Posterior vena cava (tissue), 2 donors: ENCODE measurements at regions not wholly inside any gene's neighbourhood (a gene's known extent, or its start where the extent isn't known, plus 50 kb on each side); places are given as distances from the start of the nearest gene placed in this dataset.
"Not testable (repeated sequence)": the region's sequence is repeated elsewhere in the genome, so short reads cannot be mapped to it uniquely, and the experiment has no call there.

ENCODE experiments used
- DNase-seq: peaks from one replicate; pipeline ENCODE4 v3.0.0-alpha.2; 2020; ENCODE audit warnings: low spot score
- intact Hi-C, 2 donors: fragments of 100-400 bp; cut with DNase I; formaldehyde crosslinking; loops; one replicate each; pipeline versions ENCODE4 v1.14.1 to v1.14.2; 2022 to 2023
- donor health status: DM: yes; HTN: yes; CAD: no.
- donor health status: DM: yes; HTN: yes; CAD: no.

DNA sequence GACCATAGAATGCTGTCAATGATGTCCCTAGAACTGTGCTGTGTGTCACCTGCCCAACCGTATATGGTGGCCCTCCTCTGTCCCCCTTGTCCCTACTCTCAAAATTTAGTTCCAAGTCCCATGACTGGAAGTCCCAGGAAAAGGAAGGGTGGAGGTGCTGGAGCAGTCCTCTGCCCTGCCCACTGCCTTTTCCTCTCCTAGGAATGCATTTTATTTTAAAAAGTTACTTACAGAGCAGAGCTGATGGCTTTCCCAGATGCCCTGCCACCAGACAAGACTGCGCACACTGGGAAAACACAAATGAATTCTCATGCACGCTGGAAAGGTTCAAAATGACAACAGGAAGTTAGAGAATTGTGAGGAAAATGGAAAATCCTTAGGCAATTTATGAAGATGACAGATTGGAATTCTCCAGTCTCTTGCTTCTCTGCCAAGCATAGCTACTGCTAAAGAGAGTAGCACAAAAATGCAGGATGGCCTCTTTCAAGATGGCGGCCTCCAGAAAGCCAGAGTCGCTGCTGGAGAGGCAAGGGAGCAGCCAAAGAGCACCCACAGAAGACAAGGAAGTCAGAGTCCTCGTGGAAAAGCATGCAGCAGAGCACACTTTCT lies 117.1 kb upstream of the TSC22D1 start:
- no peak for DNase-seq
- intact Hi-C loops, result no loop called here

DNA sequence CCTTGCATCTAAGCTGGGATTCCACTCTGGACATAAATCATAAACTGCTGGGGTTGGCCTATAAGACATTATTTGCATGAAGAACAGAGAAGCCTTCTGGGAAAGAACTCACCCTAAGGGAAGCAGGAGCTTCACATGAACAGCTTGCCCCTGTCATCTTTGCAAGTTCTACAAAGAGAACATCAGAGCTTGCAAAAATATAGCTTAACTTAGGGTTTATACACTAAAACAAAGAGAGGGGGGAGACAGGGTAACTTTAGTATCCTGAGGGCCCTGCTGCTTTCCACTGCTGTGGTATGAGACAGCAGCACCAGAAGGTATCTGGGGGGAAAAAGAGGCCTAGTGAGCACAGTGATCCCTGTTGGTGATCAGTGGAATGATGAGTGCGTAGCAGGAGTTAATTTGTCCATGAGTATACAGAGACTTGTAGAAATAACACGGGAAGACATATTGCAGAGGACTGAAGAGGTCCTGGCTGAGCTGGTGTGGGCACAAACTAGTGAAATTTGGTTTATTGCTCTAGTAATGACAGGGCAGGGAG lies 116.1 kb upstream of the TSC22D1 start:
- no peak for DNase-seq
- intact Hi-C loops, result no loop called here

DNA sequence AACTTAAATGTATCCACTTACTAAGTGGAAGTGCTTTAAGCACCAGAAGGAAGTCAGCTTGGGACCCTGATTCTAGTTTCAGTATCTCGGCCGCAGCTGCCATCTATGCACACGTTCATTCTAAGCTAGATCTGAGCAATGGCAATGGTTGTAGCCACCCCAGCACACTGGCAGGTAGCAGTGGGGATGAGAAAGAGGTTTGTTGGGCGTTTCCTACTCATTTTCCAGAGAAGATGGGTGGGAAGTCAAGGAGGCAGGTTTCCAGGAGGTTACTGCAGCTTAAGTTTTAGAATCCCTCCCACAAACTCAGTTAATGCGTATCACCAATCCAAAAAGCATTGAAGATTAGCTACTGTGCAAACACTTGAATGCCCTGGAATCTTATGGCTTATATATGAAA lies 114.2 kb upstream of the TSC22D1 start:
- no peak for DNase-seq
- intact Hi-C loops, result no loop called here

DNA sequence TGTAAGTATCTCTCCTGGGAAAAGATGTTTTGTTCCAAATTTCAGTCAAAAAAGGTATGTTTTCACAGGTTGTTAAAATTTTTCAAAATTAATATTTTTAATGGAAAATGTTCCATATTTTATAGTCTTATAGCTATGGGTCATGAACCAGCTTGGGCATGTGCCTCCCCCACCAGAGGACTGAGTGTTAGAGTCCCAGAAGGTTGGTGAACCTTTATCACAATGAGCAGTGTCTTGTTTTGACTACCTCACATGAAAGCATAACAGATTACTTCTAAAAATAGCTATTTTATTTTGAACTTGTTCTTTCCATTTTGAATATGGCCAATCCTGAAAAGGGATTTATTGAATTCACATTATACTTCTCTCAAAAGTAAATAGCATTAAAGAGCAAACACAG lies 112.5 kb upstream of the TSC22D1 start:
- no peak for DNase-seq
- intact Hi-C loops, result no loop called here

DNA sequence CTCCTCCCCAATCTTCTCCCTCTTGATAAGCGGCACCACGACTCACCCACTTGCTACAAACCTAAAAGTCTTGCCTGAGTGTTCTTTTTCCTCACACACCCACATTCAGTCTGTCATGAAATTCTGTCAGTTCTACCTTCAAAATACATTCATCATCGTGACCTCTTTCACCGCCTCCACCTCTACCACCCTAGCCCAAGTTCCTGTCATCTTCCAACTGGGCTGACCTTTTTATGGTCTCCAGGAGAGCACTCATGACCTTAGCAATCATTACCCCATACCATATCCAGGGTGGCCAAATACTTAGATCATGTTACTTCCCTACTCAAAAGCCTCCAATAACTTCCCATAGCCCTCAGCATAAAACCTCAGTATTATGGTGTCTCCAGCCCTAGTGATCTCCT lies 110.4 kb upstream of the TSC22D1 start:
- intact Hi-C loops, result no loop called here
- DNase-seq, result no peak

DNA sequence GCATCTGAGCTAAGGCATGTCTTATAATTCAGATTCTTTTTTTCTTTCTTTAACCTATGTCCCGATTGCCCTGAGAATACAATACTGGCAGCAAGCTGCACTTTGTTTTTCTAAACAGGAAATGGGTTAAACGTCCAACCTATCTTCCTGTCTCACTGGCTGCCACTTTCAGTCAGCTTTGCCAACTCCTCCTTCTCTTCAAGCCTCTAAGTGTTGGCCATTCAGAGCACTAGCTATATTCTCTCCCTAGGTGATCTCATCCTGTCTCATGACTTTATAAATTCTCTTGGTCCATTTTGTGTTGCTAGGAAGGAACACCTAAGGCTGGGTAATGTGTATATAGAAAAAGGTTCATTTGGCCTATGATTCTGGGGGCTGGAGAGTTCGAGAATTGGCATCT lies 109.5 kb upstream of the TSC22D1 start:
- DNase-seq, result no peak
- intact Hi-C loops, result no loop called here

DNA sequence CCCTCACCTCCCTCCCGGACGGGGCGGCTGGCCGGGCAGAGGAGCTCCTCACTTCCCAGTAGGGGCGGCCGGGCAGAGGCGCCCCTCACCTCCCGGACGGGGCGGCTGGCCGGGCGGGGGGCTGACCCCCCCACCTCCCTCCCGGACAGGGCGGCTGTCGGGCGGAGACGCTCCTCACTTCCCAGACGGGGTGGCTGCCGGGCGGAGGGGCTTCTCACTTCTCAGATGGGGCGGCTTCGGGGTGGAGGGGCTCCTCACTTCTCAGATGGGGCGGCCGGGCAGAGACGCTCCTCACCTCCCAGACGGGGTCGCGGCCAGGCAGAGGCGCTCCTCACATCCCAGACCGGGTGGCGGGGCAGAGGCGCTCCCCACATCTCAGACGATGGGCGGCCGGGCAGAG lies 106.3 kb upstream of the TSC22D1 start:
- DNase-seq, intact Hi-C loops: not testable (repeated sequence)

DNA sequence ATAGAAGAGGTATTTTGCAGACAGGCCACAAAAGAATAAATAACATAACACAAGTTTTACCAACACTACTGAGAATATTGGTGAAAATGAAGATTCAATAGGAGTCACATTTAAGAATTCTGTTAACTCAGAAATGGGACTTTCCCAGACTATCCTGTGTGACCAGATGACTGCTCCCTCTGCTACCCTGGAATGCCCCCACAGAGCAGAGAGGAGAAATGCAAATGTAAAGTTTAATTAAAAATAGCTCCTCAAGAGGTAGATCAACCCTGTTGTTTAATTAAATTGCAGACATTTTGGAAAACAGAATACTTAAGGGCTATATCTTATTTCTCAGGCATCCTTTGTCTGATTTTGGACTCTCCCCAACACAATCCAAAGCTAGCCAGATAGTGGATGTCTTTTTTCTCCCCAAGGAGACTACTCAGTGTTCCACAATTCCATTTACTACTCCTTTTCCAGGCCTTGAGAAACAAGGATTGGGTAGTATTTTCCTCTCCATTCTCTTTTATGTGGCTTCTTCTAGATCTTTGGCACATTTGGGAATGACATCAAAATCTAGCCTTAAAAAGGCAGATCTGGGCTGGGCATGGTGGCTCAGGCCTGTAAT lies 104.7 kb upstream of the TSC22D1 start:
- DNase-seq, result no peak
- intact Hi-C loops, result no loop called here

DNA sequence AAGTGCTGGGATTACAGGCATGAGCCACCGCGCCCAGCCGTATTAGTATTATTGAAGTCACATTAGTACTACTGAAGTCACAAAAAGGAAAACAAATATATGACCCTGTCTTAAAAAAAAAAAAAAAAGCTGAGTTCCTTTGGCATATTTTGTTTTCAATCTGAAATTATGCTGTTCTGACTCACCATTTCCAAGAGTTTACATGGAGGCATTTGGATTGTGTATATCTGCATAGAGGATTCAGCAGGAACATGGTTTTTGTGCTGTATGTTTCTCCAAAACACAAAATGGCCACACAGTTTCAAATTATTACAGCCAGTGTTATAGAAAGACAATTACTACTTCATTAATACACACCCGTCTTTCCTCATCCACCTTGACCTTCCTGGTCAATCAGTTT lies 103.5 kb upstream of the TSC22D1 start:
- intact Hi-C loops, result no loop called here
- DNase-seq, result no peak

DNA sequence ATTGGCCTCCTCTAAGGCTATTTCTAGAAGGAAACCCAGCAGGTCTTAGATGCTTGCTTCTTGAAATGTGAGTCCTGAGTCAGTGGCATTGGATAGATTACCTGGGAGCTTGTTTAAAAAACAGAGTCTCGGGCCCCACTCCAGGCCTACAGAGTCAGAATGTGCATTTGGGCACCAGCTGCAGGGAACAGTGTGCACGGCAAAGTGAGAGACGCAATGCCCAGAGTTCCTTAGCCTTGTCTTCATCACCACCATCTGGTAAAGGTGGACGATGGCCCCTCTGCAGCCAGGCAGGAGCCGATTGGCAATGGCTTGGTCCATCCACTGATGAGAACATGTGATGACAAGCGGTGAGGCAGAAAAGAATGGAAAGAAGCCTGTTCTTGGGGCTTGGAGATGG lies 102.1 kb upstream of the TSC22D1 start:
- no peak for DNase-seq
- intact Hi-C loops, result no loop called here

DNA sequence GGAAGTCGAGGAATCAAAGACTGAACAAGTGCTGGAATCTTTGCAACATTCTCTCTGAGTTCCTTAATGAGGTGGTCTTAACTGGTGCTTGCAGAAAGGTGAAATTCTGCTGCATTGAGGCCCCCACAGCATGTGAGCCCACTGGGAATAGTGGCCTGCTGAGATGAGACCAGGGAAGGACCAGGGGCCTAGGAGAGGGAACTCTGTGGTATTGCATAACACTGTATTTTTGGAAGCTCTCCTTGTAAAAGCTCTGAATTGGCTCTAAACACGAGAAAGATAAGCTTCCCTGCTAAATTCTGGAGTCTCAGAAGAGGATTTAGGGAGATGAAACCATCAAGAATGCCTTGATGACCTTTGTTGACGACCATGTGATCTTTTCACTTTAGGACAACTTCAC lies 100.4 kb upstream of the TSC22D1 start:
- intact Hi-C loops, result no loop called here
- no peak for DNase-seq

DNA sequence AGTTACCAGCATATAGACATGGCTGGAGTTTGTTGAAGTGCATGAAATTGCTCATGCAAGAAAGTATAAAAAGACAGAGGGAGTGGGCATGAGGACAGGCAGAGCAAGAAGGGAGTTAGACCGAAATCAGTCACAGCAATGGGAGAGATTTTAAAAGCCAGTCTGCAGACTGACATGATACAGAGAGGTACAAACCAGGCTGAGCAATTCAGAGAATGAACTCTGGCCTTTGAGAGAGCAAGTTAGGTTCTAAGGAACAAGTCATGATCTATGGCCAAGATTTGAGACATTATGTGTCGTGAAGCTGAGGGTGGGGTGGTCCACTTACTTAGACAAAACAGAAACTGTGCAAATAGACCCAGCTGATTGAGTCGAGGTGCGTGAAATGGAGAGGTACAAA lies 93.4 kb upstream of the TSC22D1 start:
- no peak for DNase-seq
- intact Hi-C loops, result no loop called here

DNA sequence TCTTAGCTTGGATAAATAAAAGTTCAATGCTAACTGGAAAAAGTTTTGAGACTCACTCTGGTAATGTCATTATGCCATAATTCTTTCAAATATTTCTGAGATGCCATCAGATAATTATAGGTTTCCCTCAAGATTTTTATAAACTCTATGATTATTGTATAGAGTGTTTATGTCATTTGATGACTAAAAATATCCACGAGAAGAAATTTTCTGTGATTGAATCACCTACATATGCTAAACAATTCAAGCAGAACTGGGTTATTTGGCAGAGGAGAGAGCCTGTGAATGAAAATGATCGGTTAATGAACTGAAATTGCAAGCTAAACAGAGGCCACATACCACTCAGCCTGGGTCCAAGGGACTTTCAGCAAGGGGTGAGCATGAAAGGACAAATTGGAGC lies 92.6 kb upstream of the TSC22D1 start:
- DNase-seq, result no peak
- intact Hi-C loops, result no loop called here

DNA sequence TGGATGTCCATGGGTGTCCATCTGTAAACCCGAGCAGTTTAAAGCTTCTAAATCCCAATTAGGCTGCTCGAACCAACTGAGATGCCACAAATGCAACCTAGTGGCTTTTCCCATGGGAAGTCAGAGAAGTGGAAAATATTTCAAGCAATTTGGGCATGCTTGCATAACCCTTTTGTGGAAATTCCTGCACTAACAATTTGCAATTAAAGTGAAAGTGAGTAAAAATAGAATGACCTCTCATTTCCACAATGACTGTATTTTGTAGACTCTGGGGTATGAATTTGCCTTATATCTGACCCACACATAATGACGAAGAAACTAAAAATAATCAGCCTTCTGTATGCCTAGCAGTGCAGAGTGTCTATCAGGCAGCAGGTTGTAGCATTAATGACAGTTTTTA lies 91.8 kb upstream of the TSC22D1 start:
- DNase-seq, result no peak
- intact Hi-C loops, result no loop called here

DNA sequence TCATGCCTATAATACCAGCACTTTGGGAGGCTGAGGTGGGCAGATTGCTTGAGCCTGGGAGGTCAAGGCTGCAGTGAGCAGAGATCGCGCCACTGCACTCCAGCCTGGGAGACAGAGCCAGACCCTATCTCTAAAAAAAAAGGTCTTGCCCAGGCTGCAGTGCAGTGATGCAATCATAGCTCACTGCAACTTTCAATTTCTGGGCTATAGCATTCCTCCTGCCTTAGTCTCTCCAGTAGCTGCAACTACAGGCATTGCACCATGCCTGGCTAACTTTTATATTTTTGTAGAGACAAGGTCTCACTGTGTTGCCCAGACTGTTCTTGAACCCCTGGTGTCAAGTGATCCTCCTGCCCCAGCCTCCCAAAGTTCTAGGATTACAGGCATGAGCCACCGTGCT lies 90.4 kb upstream of the TSC22D1 start:
- intact Hi-C loops, result not testable (repeated sequence)

DNA sequence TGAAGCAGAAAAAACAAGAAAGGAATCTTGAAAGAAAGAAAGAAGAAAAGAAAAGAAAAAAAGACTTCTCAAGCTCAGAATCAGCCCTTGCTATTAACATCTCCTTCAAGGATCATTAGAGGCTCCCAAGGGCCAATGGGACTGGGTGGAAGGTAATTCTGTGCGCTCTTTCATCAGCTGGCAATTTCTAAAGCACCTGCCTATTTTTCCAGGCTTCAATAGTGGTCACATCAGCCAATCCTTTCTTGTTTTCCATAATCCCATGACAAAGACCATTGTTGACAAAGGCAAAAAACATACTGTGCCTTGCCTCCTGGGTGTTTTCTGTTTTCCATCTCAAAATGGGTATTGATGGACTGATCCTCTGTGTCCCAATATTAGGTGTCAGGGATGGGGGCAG lies 88.2 kb upstream of the TSC22D1 start:
- no peak for DNase-seq
- intact Hi-C loops, result no loop called here

More for the DNA sequence above, 90.4 kb upstream of the TSC22D1 start:
- not testable (repeated sequence) for DNase-seq

DNA sequence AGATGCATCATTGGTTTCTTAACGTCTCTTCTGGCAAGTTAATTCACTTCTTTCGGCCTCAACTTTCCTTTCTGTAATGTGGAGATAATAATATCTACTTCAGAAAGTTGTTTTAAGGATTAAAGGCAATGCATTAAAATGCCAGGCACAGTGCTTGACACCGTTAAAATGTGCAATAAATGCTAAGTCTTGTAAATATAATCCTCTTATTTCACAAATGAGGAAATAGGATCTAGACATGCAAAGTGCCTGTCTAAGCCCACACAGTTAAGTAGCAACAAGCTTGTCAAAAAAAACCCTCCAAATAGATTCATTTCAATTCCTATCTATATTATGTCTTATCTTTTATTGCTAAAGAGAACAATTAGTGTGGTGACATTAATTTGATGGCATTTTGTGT lies 86.4 kb upstream of the TSC22D1 start:
- intact Hi-C loops, result no loop called here

DNA sequence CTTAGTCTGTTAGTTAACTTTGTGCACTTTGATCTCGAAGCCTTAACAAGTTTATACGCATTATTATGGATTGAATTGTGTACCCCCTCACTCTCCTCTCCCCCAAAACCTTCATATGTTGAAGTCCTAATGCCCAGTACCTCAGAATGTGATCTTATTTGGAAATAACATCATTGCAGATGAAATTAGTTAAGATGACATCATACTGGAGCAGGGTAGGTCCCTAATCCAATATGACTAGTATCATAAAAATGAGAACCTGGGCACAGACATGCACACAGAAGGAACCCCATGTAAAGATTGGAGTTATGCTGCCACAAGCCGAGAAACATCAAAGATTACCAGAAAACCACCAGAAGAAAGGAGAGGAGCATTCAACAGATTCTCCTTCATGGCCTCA lies 85.8 kb upstream of the TSC22D1 start:
- intact Hi-C loops, result no loop called here
- no peak for DNase-seq

More for the DNA sequence above, 86.4 kb upstream of the TSC22D1 start:
- DNase-seq, result no peak

DNA sequence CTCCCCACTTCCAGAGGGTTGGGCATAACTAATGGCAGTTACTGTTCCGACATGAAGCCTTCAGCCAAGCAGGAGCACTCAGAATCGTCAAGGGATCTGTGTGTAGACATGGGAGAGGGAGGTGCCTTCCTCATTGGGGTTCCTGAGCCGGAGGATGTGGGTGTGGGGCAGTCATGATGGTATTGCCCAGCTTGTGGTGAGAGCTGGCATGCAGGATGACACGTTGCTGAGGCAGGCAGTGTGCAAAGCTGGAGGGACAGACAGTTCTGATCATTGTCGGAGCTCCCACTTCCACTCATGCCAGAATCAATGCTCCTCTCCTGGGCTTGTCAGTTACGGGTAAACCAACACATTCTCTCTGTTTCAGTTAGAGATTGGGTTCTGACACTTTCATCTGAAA lies 83.9 kb upstream of the TSC22D1 start:
- no peak for DNase-seq
- intact Hi-C loops, result no loop called here

DNA sequence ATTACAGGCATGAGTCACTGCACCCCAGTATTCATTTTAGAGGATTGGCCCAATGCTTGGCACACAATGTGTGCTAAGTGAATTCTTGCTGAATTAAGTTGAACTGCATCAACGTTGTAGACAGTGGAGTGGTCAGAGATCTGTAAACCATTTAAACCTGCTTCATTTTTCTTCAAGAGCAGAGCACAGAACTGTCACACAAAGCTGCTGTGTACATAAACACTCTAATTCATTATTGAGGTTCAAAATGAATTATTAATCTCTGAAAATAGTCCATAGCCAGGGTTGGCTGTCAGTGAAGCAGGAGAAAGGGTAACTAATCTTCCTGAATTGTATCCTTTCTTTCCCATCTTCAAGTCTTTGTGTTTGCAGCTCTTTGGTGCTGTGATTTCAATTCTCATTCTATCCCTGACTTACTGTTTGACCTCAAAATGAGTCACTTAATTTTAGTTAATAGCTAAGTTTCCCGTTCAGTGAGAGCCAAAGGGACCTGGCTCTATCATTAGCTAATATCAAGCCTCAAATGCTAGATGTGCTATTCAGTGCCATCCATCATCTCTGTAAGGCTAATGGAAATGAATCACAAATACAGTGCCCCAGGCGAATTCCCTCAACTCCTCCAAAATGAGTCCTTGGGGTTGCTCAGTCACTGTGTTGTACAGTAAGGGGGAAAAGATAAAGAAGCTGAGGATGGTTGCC lies 77.0 kb upstream of the TSC22D1 start:
- no peak for DNase-seq
- intact Hi-C loops, result no loop called here

DNA sequence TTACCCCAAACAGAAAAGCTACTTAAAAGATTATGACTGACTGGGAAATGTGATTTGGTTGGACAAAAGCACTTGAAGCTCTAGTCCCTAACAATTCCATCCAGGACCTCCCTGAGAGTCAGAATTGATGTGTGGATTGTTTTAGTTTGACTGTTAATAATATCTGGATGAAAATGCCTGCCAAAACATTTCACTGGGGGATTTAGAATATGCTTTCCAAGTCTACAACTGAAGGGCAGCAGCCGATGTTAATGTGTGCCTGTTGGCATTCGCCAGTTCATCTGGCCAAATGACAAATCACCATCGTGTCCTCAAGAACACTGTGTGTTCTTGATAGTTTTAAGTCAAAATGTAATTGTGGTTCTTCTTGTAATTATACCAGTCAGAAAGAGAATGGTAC lies 76.0 kb upstream of the TSC22D1 start:
- DNase-seq, result no peak
- intact Hi-C loops, result no loop called here
